WI38 (cell line): ENCODE measurements at regions not wholly inside any gene's neighbourhood (a gene's known extent, or its start where the extent isn't known, plus 50 kb on each side); places are given as distances from the start of the nearest gene placed in this dataset.

ENCODE experiments used
- H3K4me3 ChIP-seq: 2 replicates; pipeline ENCODE4 v1.5.1; 2011; ENCODE audit warnings: low read depth, mild to moderate bottlenecking, control low read depth, low read length
- CTCF ChIP-seq: IDR thresholded peaks from 2 replicates; pipeline ENCODE4 v1.5.1; 2012; ENCODE audit warnings: low read depth, mild to moderate bottlenecking, control low read depth, low read length

- TF ChIP-seq CTCF, result peak; percentile 95
Measured at GRCh38 chr22:45096256-45096907, 67.3 kb upstream of the NUP50 start.

GRCh38 chr22:45097061-45097460, 66.7 kb upstream of the NUP50 start:
- TF ChIP-seq CTCF, result no peak
- no peak overlapping the region for H3K4me3 ChIP-seq

More at GRCh38 chr22:45096256-45096907, 67.3 kb upstream of the NUP50 start:
- no peak overlapping the region for H3K4me3 ChIP-seq

- no peak for TF ChIP-seq CTCF
- no peak overlapping the region for H3K4me3 ChIP-seq
Measured at GRCh38 chr22:45098056-45098455, 65.7 kb upstream of the NUP50 start.

- H3K4me3 ChIP-seq, result no peak overlapping the region
- no peak for TF ChIP-seq CTCF
Measured at GRCh38 chr22:45099961-45100360, 63.8 kb upstream of the NUP50 start.

- peak; percentile 58 for TF ChIP-seq CTCF
- H3K4me3 ChIP-seq, result no peak overlapping the region
Measured at GRCh38 chr22:45101515-45102227, 62.1 kb upstream of the NUP50 start.

GRCh38 chr22:45102896-45103420, 60.8 kb upstream of the NUP50 start:
- TF ChIP-seq CTCF, result no peak
- no peak overlapping the region for H3K4me3 ChIP-seq

- H3K4me3 ChIP-seq, result no peak overlapping the region
- no peak for TF ChIP-seq CTCF
Measured at GRCh38 chr22:45103756-45104155, 60.0 kb upstream of the NUP50 start.
